ENCODE measurements at regions not wholly inside any gene's neighbourhood (a gene's known extent, or its start where the extent isn't known, plus 50 kb on each side); places are given as distances from the start of the nearest gene placed in this dataset.

DNA sequence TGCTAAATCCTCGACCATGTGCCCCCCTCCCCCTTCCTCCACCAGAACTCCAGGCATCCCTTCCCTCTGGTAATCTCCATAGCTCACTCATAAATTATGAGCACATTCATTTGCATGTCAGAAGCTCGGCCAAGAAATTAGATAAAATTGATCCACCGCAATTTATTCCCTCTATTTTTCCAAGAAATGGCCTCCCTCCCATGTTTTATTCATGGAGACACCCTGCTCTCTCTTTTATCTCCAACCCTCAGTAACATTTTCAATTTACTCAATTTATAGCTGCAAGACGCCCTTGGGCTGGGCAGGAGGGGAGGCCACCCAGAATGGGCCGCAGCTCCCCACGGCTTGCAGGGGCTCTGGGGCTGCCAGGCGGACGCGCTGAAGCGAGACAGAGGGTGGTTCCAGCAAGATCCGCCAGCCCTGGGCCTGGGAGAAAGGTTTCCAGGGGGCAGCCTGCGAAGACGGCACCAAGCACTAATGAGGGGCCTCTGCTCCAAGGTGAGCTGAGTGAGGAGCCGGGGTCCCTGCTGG lies 54.7 kb upstream of the ZNF423 start:
- Mint-ChIP-seq H3K36me3 (no peaks in the 10 kb centered on the region), H3K4me3 (no peak overlapping the region), H3K27ac (no peak overlapping the region), H3K27me3 (ENCODE audit: low read depth) (no peaks in the 10 kb centered on the region; the same call in 1 of the 2 replicates), H3K4me1 (peaks cover 5% of the 10 kb centered on the region; the same call in 1 of the 2 replicates), H3K9me3 (peaks cover 12% of the 10 kb centered on the region)
- ATAC-seq (no peak), DNase-seq (ENCODE audit: low spot score) (no peak)
- ChIA-PET CTCF (interaction anchor here (1.3 to 3.9 kb wide), 5 partner anchors 11 to 53 kb away, joined by 3 to 15 read pairs (median 6); no protein-coding TSS in a partner anchor), POLR2A (interaction anchor here (0.6 kb wide), 1 partner anchor 187 kb away, joined by 6 read pairs; no protein-coding TSS in a partner anchor)
- TF ChIP-seq SOX15 (CRISPR knock-in tag; IDR thresholded peaks at IDR 0.05) (no peak), TEAD4 (CRISPR knock-in tag; IDR thresholded peaks at IDR 0.05) (no peak), JAZF1 (CRISPR knock-in tag; IDR thresholded peaks at IDR 0.05) (no peak), ZNF396 (CRISPR knock-in tag; IDR thresholded peaks at IDR 0.05; ENCODE audit: borderline replicate concordance) (no peak), SMAD3 (CRISPR knock-in tag; IDR thresholded peaks at IDR 0.05; ENCODE audit: borderline replicate concordance) (no peak), FOXK1 (CRISPR knock-in tag; IDR thresholded peaks at IDR 0.05) (no peak), EMX1 (CRISPR knock-in tag; IDR thresholded peaks at IDR 0.05) (no peak), ZNF219 (CRISPR knock-in tag; IDR thresholded peaks at IDR 0.05; ENCODE audit: borderline replicate concordance) (no peak), KAT7 (CRISPR knock-in tag; IDR thresholded peaks at IDR 0.05; ENCODE audit: borderline replicate concordance) (no peak)
- TF ChIP-seq, protein P1, sequence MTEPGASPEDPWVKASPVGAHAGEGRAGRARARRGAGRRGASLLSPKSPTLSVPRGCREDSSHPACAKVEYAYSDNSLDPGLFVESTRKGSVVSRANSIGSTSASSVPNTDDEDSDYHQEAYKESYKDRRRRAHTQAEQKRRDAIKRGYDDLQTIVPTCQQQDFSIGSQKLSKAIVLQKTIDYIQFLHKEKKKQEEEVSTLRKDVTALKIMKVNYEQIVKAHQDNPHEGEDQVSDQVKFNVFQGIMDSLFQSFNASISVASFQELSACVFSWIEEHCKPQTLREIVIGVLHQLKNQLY (CRISPR knock-in tag; IDR thresholded peaks at IDR 0.05), result no peak

DNA sequence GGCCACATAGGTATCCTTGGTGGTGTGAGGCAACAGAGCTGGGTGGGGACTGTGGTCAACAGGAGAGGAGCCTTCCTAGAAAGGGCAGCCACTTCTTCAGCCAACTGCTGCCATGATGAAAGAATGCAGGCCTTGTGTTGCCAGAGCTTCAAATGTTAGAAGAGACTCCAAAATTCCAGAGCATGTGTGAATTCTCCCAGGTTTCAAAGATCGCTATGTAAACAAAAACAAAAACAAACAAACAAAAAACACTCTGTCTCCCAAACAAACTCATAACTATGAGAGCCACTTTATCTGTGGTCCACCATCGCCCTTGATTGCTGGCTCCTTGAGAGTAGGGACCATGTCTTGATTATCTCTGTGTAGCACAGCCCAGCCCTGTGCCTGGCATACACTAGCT lies 55.5 kb upstream of the ZNF423 start:
- ATAC-seq (no peak), DNase-seq (ENCODE audit: low spot score) (no peak)
- TF ChIP-seq, protein P2, sequence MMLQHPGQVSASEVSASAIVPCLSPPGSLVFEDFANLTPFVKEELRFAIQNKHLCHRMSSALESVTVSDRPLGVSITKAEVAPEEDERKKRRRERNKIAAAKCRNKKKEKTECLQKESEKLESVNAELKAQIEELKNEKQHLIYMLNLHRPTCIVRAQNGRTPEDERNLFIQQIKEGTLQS (CRISPR knock-in tag; conservative IDR thresholded peaks at IDR 0.05), result no peak
- TF ChIP-seq NFYB (CRISPR knock-in tag; conservative IDR thresholded peaks at IDR 0.05; ENCODE audit: low read depth) (no peak), PRRX2 (CRISPR knock-in tag; IDR thresholded peaks at IDR 0.05) (no peak), GTF2I (CRISPR knock-in tag; conservative IDR thresholded peaks at IDR 0.05) (no peak), NFATC4 (CRISPR knock-in tag; IDR thresholded peaks at IDR 0.05) (no peak), GRHL2 (CRISPR knock-in tag; IDR thresholded peaks at IDR 0.05; ENCODE audit: insufficient replicate concordance, severe bottlenecking) (no peak), SMAD3 (CRISPR knock-in tag; IDR thresholded peaks at IDR 0.05; ENCODE audit: borderline replicate concordance) (no peak), ZNF138 (CRISPR knock-in tag; conservative IDR thresholded peaks at IDR 0.05) (no peak), CREB1 (CRISPR knock-in tag; IDR thresholded peaks at IDR 0.05) (no peak), ZNF263 (CRISPR knock-in tag; IDR thresholded peaks at IDR 0.05; ENCODE audit: low read depth) (no peak)
- TF ChIP-seq, protein P3, sequence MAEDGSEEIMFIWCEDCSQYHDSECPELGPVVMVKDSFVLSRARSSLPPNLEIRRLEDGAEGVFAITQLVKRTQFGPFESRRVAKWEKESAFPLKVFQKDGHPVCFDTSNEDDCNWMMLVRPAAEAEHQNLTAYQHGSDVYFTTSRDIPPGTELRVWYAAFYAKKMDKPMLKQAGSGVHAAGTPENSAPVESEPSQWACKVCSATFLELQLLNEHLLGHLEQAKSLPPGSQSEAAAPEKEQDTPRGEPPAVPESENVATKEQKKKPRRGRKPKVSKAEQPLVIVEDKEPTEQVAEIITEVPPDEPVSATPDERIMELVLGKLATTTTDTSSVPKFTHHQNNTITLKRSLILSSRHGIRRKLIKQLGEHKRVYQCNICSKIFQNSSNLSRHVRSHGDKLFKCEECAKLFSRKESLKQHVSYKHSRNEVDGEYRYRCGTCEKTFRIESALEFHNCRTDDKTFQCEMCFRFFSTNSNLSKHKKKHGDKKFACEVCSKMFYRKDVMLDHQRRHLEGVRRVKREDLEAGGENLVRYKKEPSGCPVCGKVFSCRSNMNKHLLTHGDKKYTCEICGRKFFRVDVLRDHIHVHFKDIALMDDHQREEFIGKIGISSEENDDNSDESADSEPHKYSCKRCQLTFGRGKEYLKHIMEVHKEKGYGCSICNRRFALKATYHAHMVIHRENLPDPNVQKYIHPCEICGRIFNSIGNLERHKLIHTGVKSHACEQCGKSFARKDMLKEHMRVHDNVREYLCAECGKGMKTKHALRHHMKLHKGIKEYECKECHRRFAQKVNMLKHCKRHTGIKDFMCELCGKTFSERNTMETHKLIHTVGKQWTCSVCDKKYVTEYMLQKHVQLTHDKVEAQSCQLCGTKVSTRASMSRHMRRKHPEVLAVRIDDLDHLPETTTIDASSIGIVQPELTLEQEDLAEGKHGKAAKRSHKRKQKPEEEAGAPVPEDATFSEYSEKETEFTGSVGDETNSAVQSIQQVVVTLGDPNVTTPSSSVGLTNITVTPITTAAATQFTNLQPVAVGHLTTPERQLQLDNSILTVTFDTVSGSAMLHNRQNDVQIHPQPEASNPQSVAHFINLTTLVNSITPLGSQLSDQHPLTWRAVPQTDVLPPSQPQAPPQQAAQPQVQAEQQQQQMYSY (CRISPR knock-in tag; IDR thresholded peaks at IDR 0.05), result no peak
- TF ChIP-seq, protein P4, sequence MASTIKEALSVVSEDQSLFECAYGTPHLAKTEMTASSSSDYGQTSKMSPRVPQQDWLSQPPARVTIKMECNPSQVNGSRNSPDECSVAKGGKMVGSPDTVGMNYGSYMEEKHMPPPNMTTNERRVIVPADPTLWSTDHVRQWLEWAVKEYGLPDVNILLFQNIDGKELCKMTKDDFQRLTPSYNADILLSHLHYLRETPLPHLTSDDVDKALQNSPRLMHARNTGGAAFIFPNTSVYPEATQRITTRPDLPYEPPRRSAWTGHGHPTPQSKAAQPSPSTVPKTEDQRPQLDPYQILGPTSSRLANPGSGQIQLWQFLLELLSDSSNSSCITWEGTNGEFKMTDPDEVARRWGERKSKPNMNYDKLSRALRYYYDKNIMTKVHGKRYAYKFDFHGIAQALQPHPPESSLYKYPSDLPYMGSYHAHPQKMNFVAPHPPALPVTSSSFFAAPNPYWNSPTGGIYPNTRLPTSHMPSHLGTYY (CRISPR knock-in tag; IDR thresholded peaks at IDR 0.05), result no peak
- TF ChIP-seq, protein P5, sequence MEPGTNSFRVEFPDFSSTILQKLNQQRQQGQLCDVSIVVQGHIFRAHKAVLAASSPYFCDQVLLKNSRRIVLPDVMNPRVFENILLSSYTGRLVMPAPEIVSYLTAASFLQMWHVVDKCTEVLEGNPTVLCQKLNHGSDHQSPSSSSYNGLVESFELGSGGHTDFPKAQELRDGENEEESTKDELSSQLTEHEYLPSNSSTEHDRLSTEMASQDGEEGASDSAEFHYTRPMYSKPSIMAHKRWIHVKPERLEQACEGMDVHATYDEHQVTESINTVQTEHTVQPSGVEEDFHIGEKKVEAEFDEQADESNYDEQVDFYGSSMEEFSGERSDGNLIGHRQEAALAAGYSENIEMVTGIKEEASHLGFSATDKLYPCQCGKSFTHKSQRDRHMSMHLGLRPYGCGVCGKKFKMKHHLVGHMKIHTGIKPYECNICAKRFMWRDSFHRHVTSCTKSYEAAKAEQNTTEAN (CRISPR knock-in tag; IDR thresholded peaks at IDR 0.05), result no peak
- TF ChIP-seq, protein P6, sequence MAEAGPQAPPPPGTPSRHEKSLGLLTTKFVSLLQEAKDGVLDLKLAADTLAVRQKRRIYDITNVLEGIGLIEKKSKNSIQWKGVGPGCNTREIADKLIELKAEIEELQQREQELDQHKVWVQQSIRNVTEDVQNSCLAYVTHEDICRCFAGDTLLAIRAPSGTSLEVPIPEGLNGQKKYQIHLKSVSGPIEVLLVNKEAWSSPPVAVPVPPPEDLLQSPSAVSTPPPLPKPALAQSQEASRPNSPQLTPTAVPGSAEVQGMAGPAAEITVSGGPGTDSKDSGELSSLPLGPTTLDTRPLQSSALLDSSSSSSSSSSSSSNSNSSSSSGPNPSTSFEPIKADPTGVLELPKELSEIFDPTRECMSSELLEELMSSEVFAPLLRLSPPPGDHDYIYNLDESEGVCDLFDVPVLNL (CRISPR knock-in tag; IDR thresholded peaks at IDR 0.05; ENCODE audit: borderline replicate concordance, low read depth), result no peak
- TF ChIP-seq, protein P7, sequence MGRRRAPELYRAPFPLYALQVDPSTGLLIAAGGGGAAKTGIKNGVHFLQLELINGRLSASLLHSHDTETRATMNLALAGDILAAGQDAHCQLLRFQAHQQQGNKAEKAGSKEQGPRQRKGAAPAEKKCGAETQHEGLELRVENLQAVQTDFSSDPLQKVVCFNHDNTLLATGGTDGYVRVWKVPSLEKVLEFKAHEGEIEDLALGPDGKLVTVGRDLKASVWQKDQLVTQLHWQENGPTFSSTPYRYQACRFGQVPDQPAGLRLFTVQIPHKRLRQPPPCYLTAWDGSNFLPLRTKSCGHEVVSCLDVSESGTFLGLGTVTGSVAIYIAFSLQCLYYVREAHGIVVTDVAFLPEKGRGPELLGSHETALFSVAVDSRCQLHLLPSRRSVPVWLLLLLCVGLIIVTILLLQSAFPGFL (CRISPR knock-in tag; IDR thresholded peaks at IDR 0.05; ENCODE audit: borderline replicate concordance), result no peak
- TF ChIP-seq, protein P8, sequence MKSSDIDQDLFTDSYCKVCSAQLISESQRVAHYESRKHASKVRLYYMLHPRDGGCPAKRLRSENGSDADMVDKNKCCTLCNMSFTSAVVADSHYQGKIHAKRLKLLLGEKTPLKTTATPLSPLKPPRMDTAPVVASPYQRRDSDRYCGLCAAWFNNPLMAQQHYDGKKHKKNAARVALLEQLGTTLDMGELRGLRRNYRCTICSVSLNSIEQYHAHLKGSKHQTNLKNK (CRISPR knock-in tag; IDR thresholded peaks at IDR 0.05), result no peak
- no peaks in the 10 kb centered on the region for H3K36me3 Mint-ChIP-seq
- H3K27me3 Mint-ChIP-seq (ENCODE audit: low read depth), result no peaks in the 10 kb centered on the region; the same call in 1 of the 2 replicates
- POLR2A ChIA-PET, result no interaction called here
- H3K9me3 Mint-ChIP-seq, result peaks cover 12% of the 10 kb centered on the region
- H3K27ac Mint-ChIP-seq, result no peak overlapping the region
- H3K4me3 Mint-ChIP-seq, result no peak overlapping the region
- peaks cover 5% of the 10 kb centered on the region; the same call in 1 of the 2 replicates for H3K4me1 Mint-ChIP-seq
- CTCF ChIA-PET, result interaction anchor here (1.3 to 3.9 kb wide), 5 partner anchors 10 to 54 kb away, joined by 3 to 15 read pairs (median 6); no protein-coding TSS in a partner anchor
